C4-2B (cell line): ENCODE measurements at regions not wholly inside any gene's neighbourhood (a gene's known extent, or its start where the extent isn't known, plus 50 kb on each side); places are given as distances from the start of the nearest gene placed in this dataset.

ENCODE experiments used
- CTCF ChIP-seq: fragments of 450-650 bp; conservative IDR thresholded peaks from 2 replicates; pipeline ENCODE4 v1.5.1; 2017; ENCODE audit warnings: mild to moderate bottlenecking
- ZFX ChIP-seq: fragments of 450-650 bp; IDR thresholded peaks from 2 replicates; pipeline ENCODE4 v1.6.1; 2017

GRCh38 chr1:55333461-55333860 is 118.3 kb upstream of the USP24 start:
- TF ChIP-seq CTCF (no peak), ZFX (no peak)
